ENCODE measurements at regions not wholly inside any gene's neighbourhood (a gene's known extent, or its start where the extent isn't known, plus 50 kb on each side); places are given as distances from the start of the nearest gene placed in this dataset.
"Not testable (repeated sequence)": the region's sequence is repeated elsewhere in the genome, so short reads cannot be mapped to it uniquely, and the experiment has no call there.

- no peak for DNase-seq (ENCODE audit: low read depth)
Observed at GRCh38 chr11:98701541-98701940, 319.2 kb upstream of the CNTN5 start.

- no peak for DNase-seq (ENCODE audit: low read depth)
Observed at GRCh38 chr11:98703779-98704556, 316.8 kb upstream of the CNTN5 start.

- no peak for DNase-seq (ENCODE audit: low read depth)
Observed at GRCh38 chr11:98710026-98710425, 310.7 kb upstream of the CNTN5 start.

- no peak for DNase-seq (ENCODE audit: low read depth)
Observed at GRCh38 chr11:98710986-98711385, 309.8 kb upstream of the CNTN5 start.

- no peak for DNase-seq (ENCODE audit: low read depth)
Observed at GRCh38 chr11:98720951-98721350, 299.8 kb upstream of the CNTN5 start.

- DNase-seq (ENCODE audit: low read depth), result no peak
Observed at GRCh38 chr11:98725471-98725870, 295.3 kb upstream of the CNTN5 start.

- DNase-seq (ENCODE audit: low read depth), result no peak
Observed at GRCh38 chr11:98728421-98728820, 292.3 kb upstream of the CNTN5 start.

- no peak for DNase-seq (ENCODE audit: low read depth)
Observed at GRCh38 chr11:98729118-98729517, 291.6 kb upstream of the CNTN5 start.

- DNase-seq (ENCODE audit: low read depth), result no peak
Observed at GRCh38 chr11:98732947-98733346, 287.8 kb upstream of the CNTN5 start.

- DNase-seq (ENCODE audit: low read depth), result not testable (repeated sequence)
Observed at GRCh38 chr11:98733378-98733777, 287.4 kb upstream of the CNTN5 start.

GRCh38 chr11:98734686-98735085 lies 286.1 kb upstream of the CNTN5 start:
- no peak for DNase-seq (ENCODE audit: low read depth)

- no peak for DNase-seq (ENCODE audit: low read depth)
Observed at GRCh38 chr11:98736833-98737232, 283.9 kb upstream of the CNTN5 start.

GRCh38 chr11:98740321-98740720 lies 280.4 kb upstream of the CNTN5 start:
- DNase-seq (ENCODE audit: low read depth), result no peak

GRCh38 chr11:98763446-98763845 lies 257.3 kb upstream of the CNTN5 start:
- not testable (repeated sequence) for DNase-seq (ENCODE audit: low read depth)

- no peak for DNase-seq (ENCODE audit: low read depth)
Observed at GRCh38 chr11:98766903-98767302, 253.8 kb upstream of the CNTN5 start.

- not testable (repeated sequence) for DNase-seq (ENCODE audit: low read depth)
Observed at GRCh38 chr11:98770046-98770445, 250.7 kb upstream of the CNTN5 start.

- DNase-seq (ENCODE audit: low read depth), result no peak
Observed at GRCh38 chr11:98771791-98772190, 249.0 kb upstream of the CNTN5 start.

- DNase-seq (ENCODE audit: low read depth), result no peak
Observed at GRCh38 chr11:98772893-98773292, 247.9 kb upstream of the CNTN5 start.

- DNase-seq (ENCODE audit: low read depth), result no peak
Observed at GRCh38 chr11:98793276-98793675, 227.5 kb upstream of the CNTN5 start.

GRCh38 chr11:98798333-98798732 lies 222.4 kb upstream of the CNTN5 start:
- DNase-seq (ENCODE audit: low read depth), result no peak

GRCh38 chr11:98800696-98801095 lies 220.1 kb upstream of the CNTN5 start:
- DNase-seq (ENCODE audit: low read depth), result no peak

- DNase-seq (ENCODE audit: low read depth), result no peak
Observed at GRCh38 chr11:98828986-98829708, 191.6 kb upstream of the CNTN5 start.

- DNase-seq (ENCODE audit: low read depth), result no peak
Observed at GRCh38 chr11:98829971-98830370, 190.8 kb upstream of the CNTN5 start.

All from Daoy (cell line).